ENCODE measurements at regions not wholly inside any gene's neighbourhood (a gene's known extent, or its start where the extent isn't known, plus 50 kb on each side); places are given as distances from the start of the nearest gene placed in this dataset.

- TF ChIP-seq CTCF (IDR thresholded peaks at IDR 0.05) (no peak), POLR2A (IDR thresholded peaks at IDR 0.05) (no peak), POLR2AphosphoS5 (IDR thresholded peaks at IDR 0.05) (no peak)
Observed at GRCh38 chr4:111174331-111174730, 551.5 kb upstream of the PITX2 start.
